ENCODE measurements at regions not wholly inside any gene's neighbourhood (a gene's known extent, or its start where the extent isn't known, plus 50 kb on each side); places are given as distances from the start of the nearest gene placed in this dataset.

DNA sequence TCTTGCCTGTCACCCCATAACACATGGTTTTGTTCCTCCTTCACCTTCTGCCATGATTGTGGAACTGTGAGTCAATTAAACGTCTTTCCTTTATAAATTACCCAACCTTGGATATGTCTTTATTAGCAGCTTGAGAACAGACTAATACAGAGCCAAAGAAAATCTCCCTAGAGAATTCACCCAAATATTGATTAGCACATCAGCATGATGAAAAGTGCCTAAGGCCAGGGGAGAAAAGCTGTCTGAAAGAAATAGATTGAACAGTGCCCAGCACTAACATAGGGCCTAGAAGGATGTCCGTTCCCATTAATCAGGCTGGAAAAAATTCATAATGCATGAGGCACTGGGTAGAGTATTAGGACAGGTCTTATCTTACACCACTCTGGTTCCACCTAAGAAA lies 111.9 kb upstream of the CALN1 start:
- TF ChIP-seq FOXM1 (IDR thresholded peaks at IDR 0.05; ENCODE audit: borderline replicate concordance) (no peak), LEF1 (IDR thresholded peaks at IDR 0.05; ENCODE audit: borderline replicate concordance) (no peak), TARDBP (IDR thresholded peaks at IDR 0.05) (no peak), ARNT (IDR thresholded peaks at IDR 0.05) (no peak), SP1 (IDR thresholded peaks at IDR 0.05) (no peak), ELF4 (IDR thresholded peaks at IDR 0.05) (no peak)
- no peak for DNase-seq (ENCODE audit: extremely low spot score)
- ChIA-PET CTCF (no interaction called here), POLR2A (no interaction called here)

- CTCF ChIA-PET = no interaction called here
- POLR2A ChIA-PET = no interaction called here
- no peak for DNase-seq (ENCODE audit: extremely low spot score)
- TF ChIP-seq SP1 (IDR thresholded peaks at IDR 0.05) (no peak), CTBP1 (IDR thresholded peaks at IDR 0.05; ENCODE audit: borderline replicate concordance) (no peak), ARNT (IDR thresholded peaks at IDR 0.05) (no peak), FOXM1 (IDR thresholded peaks at IDR 0.05; ENCODE audit: borderline replicate concordance) (no peak), SUZ12 (IDR thresholded peaks at IDR 0.05) (no peak), FOXK2 (IDR thresholded peaks at IDR 0.05) (no peak), L3MBTL2 (conservative IDR thresholded peaks at IDR 0.05) (no peak), ELF4 (IDR thresholded peaks at IDR 0.05) (no peak), TARDBP (IDR thresholded peaks at IDR 0.05) (no peak), NFRKB (IDR thresholded peaks at IDR 0.05) (no peak), HDGF (IDR thresholded peaks at IDR 0.05; ENCODE audit: borderline replicate concordance) (no peak), FOXA1 (IDR thresholded peaks at IDR 0.05) (no peak), ZNF384 (IDR thresholded peaks at IDR 0.05) (no peak), LEF1 (IDR thresholded peaks at IDR 0.05; ENCODE audit: borderline replicate concordance) (no peak), BHLHE40 (IDR thresholded peaks at IDR 0.05; ENCODE audit: borderline replicate concordance) (no peak)
- TF ChIP-seq, protein P1, sequence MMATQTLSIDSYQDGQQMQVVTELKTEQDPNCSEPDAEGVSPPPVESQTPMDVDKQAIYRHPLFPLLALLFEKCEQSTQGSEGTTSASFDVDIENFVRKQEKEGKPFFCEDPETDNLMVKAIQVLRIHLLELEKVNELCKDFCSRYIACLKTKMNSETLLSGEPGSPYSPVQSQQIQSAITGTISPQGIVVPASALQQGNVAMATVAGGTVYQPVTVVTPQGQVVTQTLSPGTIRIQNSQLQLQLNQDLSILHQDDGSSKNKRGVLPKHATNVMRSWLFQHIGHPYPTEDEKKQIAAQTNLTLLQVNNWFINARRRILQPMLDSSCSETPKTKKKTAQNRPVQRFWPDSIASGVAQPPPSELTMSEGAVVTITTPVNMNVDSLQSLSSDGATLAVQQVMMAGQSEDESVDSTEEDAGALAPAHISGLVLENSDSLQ (IDR thresholded peaks at IDR 0.05) = no peak
Observed at GRCh38 chr7:72504061-72504706, 92.0 kb upstream of the CALN1 start.

- TF ChIP-seq LEF1 (IDR thresholded peaks at IDR 0.05; ENCODE audit: borderline replicate concordance) (no peak), BHLHE40 (IDR thresholded peaks at IDR 0.05; ENCODE audit: borderline replicate concordance) (no peak), L3MBTL2 (conservative IDR thresholded peaks at IDR 0.05) (no peak), SUZ12 (IDR thresholded peaks at IDR 0.05) (no peak), FOXK2 (IDR thresholded peaks at IDR 0.05) (no peak), TARDBP (IDR thresholded peaks at IDR 0.05) (no peak), CTBP1 (IDR thresholded peaks at IDR 0.05; ENCODE audit: borderline replicate concordance) (no peak), FOXM1 (IDR thresholded peaks at IDR 0.05; ENCODE audit: borderline replicate concordance) (no peak), ZNF384 (IDR thresholded peaks at IDR 0.05) (no peak), NFRKB (IDR thresholded peaks at IDR 0.05) (no peak), ARNT (IDR thresholded peaks at IDR 0.05) (no peak), SP1 (IDR thresholded peaks at IDR 0.05) (no peak), FOXA1 (IDR thresholded peaks at IDR 0.05) (no peak), ELF4 (IDR thresholded peaks at IDR 0.05) (no peak), HDGF (IDR thresholded peaks at IDR 0.05; ENCODE audit: borderline replicate concordance) (no peak)
- TF ChIP-seq, protein P1 (IDR thresholded peaks at IDR 0.05) = no peak
- CTCF ChIA-PET = interaction anchor here (1.2 kb wide), 1 partner anchor 10 kb away, joined by 3 read pairs; no protein-coding TSS in a partner anchor
- POLR2A ChIA-PET = no interaction called here
- DNase-seq (ENCODE audit: extremely low spot score) = no peak
Observed at GRCh38 chr7:72503644-72504043, 91.5 kb upstream of the CALN1 start.

- no peak for DNase-seq (ENCODE audit: extremely low spot score)
- CTCF ChIA-PET = interaction anchor here (0.6 to 0.8 kb wide), 4 partner anchors 10 to 531 kb away, joined by 3 to 4 read pairs (median 4); no protein-coding TSS in a partner anchor
- POLR2A ChIA-PET = no interaction called here
- TF ChIP-seq FOXM1 (IDR thresholded peaks at IDR 0.05; ENCODE audit: borderline replicate concordance) (no peak), CTBP1 (IDR thresholded peaks at IDR 0.05; ENCODE audit: borderline replicate concordance) (no peak), ELF4 (IDR thresholded peaks at IDR 0.05) (no peak), LEF1 (IDR thresholded peaks at IDR 0.05; ENCODE audit: borderline replicate concordance) (no peak)
- TF ChIP-seq, protein P1 (IDR thresholded peaks at IDR 0.05) = no peak
Observed at GRCh38 chr7:72494807-72495206, 82.7 kb upstream of the CALN1 start.

DNA sequence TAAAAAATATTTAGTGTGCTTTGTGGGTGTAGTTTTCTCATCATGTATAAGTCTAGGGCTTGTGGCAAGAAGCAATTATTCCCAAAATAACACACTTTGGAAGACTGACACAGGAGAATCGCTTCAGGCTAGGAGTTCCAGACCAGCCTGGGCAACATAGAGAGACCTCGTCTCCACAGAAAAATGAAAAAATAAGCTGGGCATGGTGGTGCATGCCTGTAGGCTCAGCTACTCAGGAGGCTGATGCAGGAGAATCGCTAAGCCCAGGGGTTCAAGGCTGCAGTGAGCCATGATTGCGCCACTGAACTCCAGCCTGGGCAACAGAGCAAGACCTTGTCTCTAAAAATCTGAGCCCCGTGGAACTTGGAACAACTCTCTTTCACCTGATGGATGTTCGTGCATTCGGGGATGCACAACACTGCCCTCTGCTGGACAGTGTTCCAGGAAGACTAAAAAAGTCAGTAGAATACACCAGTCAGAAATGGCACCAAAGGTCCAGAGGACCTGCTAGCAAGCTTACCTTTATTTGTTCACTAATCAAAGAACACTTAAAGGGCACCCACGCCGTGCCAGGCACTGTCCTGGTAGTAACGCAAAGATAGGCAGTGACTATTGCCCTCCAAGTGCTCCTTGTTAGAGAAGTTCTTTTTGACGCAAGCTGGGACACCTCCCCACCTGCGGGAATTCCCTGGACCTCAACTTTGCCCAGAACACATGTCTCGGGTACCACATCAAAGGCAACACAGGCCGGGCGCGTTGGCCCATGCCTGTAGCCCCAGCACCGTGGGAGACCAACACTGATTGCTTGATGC lies 81.9 kb upstream of the CALN1 start:
- ChIA-PET CTCF (interaction anchor here (0.6 to 1.4 kb wide), 5 partner anchors 9 to 739 kb away, joined by 3 to 4 read pairs (median 4); no protein-coding TSS in a partner anchor), POLR2A (no interaction called here)
- DNase-seq (ENCODE audit: extremely low spot score) = peak; percentile 69
- no peak for TF ChIP-seq BHLHE40 (IDR thresholded peaks at IDR 0.05; ENCODE audit: borderline replicate concordance)
- TF ChIP-seq SUZ12 (IDR thresholded peaks at IDR 0.05) = no peak
- no peak for TF ChIP-seq TARDBP (IDR thresholded peaks at IDR 0.05)
- no peak for TF ChIP-seq LEF1 (IDR thresholded peaks at IDR 0.05; ENCODE audit: borderline replicate concordance)
- TF ChIP-seq FOXK2 (IDR thresholded peaks at IDR 0.05) = no peak
- no peak for TF ChIP-seq L3MBTL2 (conservative IDR thresholded peaks at IDR 0.05)
- TF ChIP-seq ELF4 (IDR thresholded peaks at IDR 0.05) = no peak
- TF ChIP-seq SP1 (IDR thresholded peaks at IDR 0.05) = no peak
- TF ChIP-seq HDGF (IDR thresholded peaks at IDR 0.05; ENCODE audit: borderline replicate concordance) = no peak
- TF ChIP-seq, protein P1 (IDR thresholded peaks at IDR 0.05) = no peak
- no peak for TF ChIP-seq FOXA1 (IDR thresholded peaks at IDR 0.05)
